PC-3 (cell line): ENCODE measurements at regions not wholly inside any gene's neighbourhood (a gene's known extent, or its start where the extent isn't known, plus 50 kb on each side); places are given as distances from the start of the nearest gene placed in this dataset.

ENCODE experiments used
- ATAC-seq: fragments of 200-7000 bp; cut with Tn5 transposase; 2 replicates; pipeline ENCODE4 v1.9.1; 2020; ENCODE audit warnings: mild to moderate bottlenecking, moderate library complexity
- BruUV-seq: library from RNA; stranded (reverse); fragments of 400-500 nt; replicated peaks from 2 replicates; lab custom pipeline; 2021; lab: Mats Ljungman, UMichigan
- CTCF ChIA-PET: fragments of 300-600 bp; sonication (Branson Sonifier 250); formaldehyde crosslinking; loops from one replicate; lab custom pipeline; 2022; ENCODE audit warnings: antibody characterized with exemption; lab: Charles Lee
- POLR2A ChIA-PET: fragments of 300-600 bp; sonication (Branson Sonifier 250); formaldehyde crosslinking; loops from one replicate; lab custom pipeline; 2022; ENCODE audit warnings: antibody characterized with exemption; ENCODE audit not compliant: unreplicated experiment; lab: Charles Lee
- DNase-seq: peaks from one replicate; pipeline ENCODE4 v3.0.0-alpha.2; 2015
- H2AFZ ChIP-seq: fragments of 300-600 bp; sonication (generic); 2 replicates; pipeline ENCODE4 v1.6.0; 2016; ENCODE audit warnings: antibody characterized with exemption, low read length
- H3F3A ChIP-seq: fragments of 300-600 bp; sonication (generic); one replicate; pipeline ENCODE4 v1.6.0; 2017; ENCODE audit warnings: antibody characterized with exemption, low read length, control low read depth, mild to moderate bottlenecking; ENCODE audit not compliant: unreplicated experiment
- H3K27ac ChIP-seq: fragments of 300-600 bp; sonication (generic); 2 replicates; pipeline ENCODE4 v1.5.1; 2016; ENCODE audit warnings: mild to moderate bottlenecking, low read length
- H3K27me3 ChIP-seq: fragments of 300-600 bp; sonication (generic); 2 replicates; pipeline ENCODE4 v1.6.1; 2016; ENCODE audit warnings: low read length, mixed read lengths
- H3K36me3 ChIP-seq: fragments of 300-600 bp; sonication (generic); 2 replicates; pipeline ENCODE4 v1.6.1; 2016; ENCODE audit warnings: low read depth, mixed run types, low read length, mixed read lengths
- H3K4me1 ChIP-seq: fragments of 300-600 bp; sonication (generic); 2 replicates; pipeline ENCODE4 v1.5.1; 2016; ENCODE audit warnings: low read length; ENCODE audit not compliant: insufficient read depth
- H3K4me2 ChIP-seq: fragments of 300-600 bp; sonication (generic); 2 replicates; pipeline ENCODE4 v1.6.0; 2016; ENCODE audit warnings: low read length
- H3K4me3 ChIP-seq: fragments of 300-600 bp; sonication (generic); 2 replicates; pipeline ENCODE4 v1.5.1; 2016; ENCODE audit warnings: mild to moderate bottlenecking, low read length, mixed read lengths
- H3K79me2 ChIP-seq: fragments of 300-600 bp; sonication (generic); 2 replicates; pipeline ENCODE4 v1.6.1; 2017; ENCODE audit warnings: low read length, mixed read lengths
- H3K9ac ChIP-seq: fragments of 300-600 bp; sonication (generic); 2 replicates; pipeline ENCODE4 v1.6.0; 2016; ENCODE audit warnings: mild to moderate bottlenecking, low read length
- H3K9me2 ChIP-seq: fragments of 300-600 bp; sonication (generic); replicated peaks from 2 replicates; pipeline ENCODE4 v1.6.1; 2016; ENCODE audit warnings: mixed run types, low read length, mixed read lengths
- H3K9me3 ChIP-seq: fragments of 300-600 bp; sonication (generic); 2 replicates; pipeline ENCODE4 v1.6.1; 2016; ENCODE audit warnings: low read length, mixed read lengths
- H4K20me1 ChIP-seq: fragments of 300-600 bp; sonication (generic); 2 replicates; pipeline ENCODE4 v1.6.1; 2016; ENCODE audit warnings: low read length, mixed read lengths
- EZH2 ChIP-seq: fragments of 300-600 bp; sonication (generic); IDR thresholded peaks from one replicate; pipeline ENCODE4 v1.6.1; 2017; ENCODE audit warnings: antibody characterized with exemption, mild to moderate bottlenecking, low read length; ENCODE audit not compliant: unreplicated experiment
- EZH2phosphoT487 ChIP-seq: fragments of 300-600 bp; sonication (generic); IDR thresholded peaks from 2 replicates; pipeline ENCODE4 v1.6.1; 2018; ENCODE audit warnings: mild to moderate bottlenecking, antibody characterized with exemption, low read length, borderline replicate concordance
- intact Hi-C: fragments of 100-400 bp; cut with micrococcal nuclease; formaldehyde crosslinking; loops from 2 replicates; pipeline ENCODE4 v1.9.0; 2023
- TF ChIP-seq, protein P1 (sequence below): fragments of 300-600 bp; sonication (generic); conservative IDR thresholded peaks from 2 replicates; pipeline ENCODE4 v1.5.1; 2017; ENCODE audit warnings: antibody characterized with exemption, low read depth, mild to moderate bottlenecking, low read length

DNA sequence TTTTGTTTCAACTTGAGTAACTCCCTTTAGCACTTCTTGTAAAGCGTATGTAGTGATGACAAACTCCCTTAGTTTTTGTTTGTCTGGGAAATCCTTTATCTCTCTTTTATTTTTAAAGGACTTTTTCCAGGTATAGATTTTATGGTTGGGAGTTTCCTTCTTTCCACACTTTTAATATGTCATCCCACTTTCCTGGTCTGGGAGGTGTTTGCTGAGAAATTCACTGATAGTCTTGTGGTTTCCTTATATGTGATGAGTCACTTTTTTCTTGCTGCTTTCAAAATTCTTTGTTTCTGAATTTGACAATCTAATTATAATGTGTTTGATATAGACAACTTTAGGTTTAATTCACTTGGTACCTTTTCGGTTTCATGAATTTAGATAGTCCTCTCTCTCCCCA lies 353.9 kb downstream of the GPAT3 start:
- Histone ChIP-seq H3K4me3 (no peak overlapping the region; the same call in 1 of the 2 replicates), H3K9ac (no peak overlapping the region), H2AFZ (no peak overlapping the region), H3K9me2 (no peaks in the 10 kb centered on the region), H3K27me3 (no peaks in the 10 kb centered on the region), H3K36me3 (no peaks in the 10 kb centered on the region), H3K4me1 (peaks cover 22% of the 10 kb centered on the region), H3K79me2 (no peaks in the 10 kb centered on the region), H3K9me3 (no peaks in the 10 kb centered on the region), H3K27ac (peak overlapping the region; percentile 53), H4K20me1 (no peaks in the 10 kb centered on the region), H3F3A (no peaks in the 10 kb centered on the region), H3K4me2 (peak overlapping the region; percentile 71)
- no TSS peak for BruUV-seq
- ATAC-seq (peak; percentile 81), DNase-seq (peak; percentile 73)
- intact Hi-C loops: loop anchor here (2.0 kb wide), 1 partner anchor 37 kb away; no protein-coding TSS in a partner anchor
- TF ChIP-seq, protein P1, sequence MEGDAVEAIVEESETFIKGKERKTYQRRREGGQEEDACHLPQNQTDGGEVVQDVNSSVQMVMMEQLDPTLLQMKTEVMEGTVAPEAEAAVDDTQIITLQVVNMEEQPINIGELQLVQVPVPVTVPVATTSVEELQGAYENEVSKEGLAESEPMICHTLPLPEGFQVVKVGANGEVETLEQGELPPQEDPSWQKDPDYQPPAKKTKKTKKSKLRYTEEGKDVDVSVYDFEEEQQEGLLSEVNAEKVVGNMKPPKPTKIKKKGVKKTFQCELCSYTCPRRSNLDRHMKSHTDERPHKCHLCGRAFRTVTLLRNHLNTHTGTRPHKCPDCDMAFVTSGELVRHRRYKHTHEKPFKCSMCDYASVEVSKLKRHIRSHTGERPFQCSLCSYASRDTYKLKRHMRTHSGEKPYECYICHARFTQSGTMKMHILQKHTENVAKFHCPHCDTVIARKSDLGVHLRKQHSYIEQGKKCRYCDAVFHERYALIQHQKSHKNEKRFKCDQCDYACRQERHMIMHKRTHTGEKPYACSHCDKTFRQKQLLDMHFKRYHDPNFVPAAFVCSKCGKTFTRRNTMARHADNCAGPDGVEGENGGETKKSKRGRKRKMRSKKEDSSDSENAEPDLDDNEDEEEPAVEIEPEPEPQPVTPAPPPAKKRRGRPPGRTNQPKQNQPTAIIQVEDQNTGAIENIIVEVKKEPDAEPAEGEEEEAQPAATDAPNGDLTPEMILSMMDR: no peak
- TF ChIP-seq EZH2: no peak
- no peak for TF ChIP-seq EZH2phosphoT487
- CTCF ChIA-PET: no interaction called here
- POLR2A ChIA-PET: interaction anchor here (0.7 kb wide), 1 partner anchor 673 kb away, joined by 5 read pairs; no protein-coding TSS in a partner anchor

GRCh38 chr4:83885256-83886182 lies 349.6 kb downstream of the GPAT3 start:
- TF ChIP-seq EZH2phosphoT487 (no peak), EZH2 (no peak)
- TF ChIP-seq, protein P1: no peak
- no peaks in the 10 kb centered on the region for H3K9me2 ChIP-seq
- DNase-seq (no peak), ATAC-seq (no peak)
- BruUV-seq: no TSS peak
- no peak overlapping the region for H2AFZ ChIP-seq
- H3K27me3 ChIP-seq: no peaks in the 10 kb centered on the region
- H3K36me3 ChIP-seq: no peaks in the 10 kb centered on the region
- intact Hi-C loops: no loop called here
- CTCF ChIA-PET: no interaction called here
- no peaks in the 10 kb centered on the region for H4K20me1 ChIP-seq
- H3K9ac ChIP-seq: no peak overlapping the region
- POLR2A ChIA-PET: no interaction called here
- no peaks in the 10 kb centered on the region for H3F3A ChIP-seq
- peaks cover 15% of the 10 kb centered on the region for H3K4me1 ChIP-seq
- H3K9me3 ChIP-seq: no peaks in the 10 kb centered on the region
- H3K27ac ChIP-seq: no peak overlapping the region
- no peak overlapping the region for H3K4me3 ChIP-seq
- no peak overlapping the region for H3K4me2 ChIP-seq
- no peaks in the 10 kb centered on the region for H3K79me2 ChIP-seq

DNA sequence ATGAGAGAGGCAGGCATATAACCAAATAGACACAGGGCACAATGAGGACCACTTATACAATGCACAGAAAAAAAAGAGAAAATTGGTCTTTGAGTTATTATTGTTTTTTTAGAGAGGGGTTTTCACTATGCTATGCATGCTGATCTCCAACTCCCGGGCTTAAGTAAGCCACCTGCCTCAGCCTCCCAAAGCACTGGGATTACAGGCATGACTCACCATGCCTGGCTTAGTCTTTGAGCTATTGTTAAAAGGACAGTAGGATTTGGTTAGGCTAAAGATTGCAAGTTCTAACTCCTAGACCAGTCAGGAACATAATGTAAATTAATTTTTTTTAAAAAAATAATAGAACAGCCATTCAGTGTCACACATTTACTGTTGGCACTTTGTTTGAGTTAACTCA lies 340.1 kb downstream of the GPAT3 start:
- Histone ChIP-seq H3K27me3 (no peaks in the 10 kb centered on the region), H2AFZ (no peak overlapping the region), H3K79me2 (no peaks in the 10 kb centered on the region), H3K9me2 (no peaks in the 10 kb centered on the region), H3K4me1 (no peaks in the 10 kb centered on the region), H3K4me3 (no peak overlapping the region), H3K36me3 (no peaks in the 10 kb centered on the region), H4K20me1 (no peaks in the 10 kb centered on the region), H3K4me2 (no peak overlapping the region), H3K9ac (no peak overlapping the region), H3K27ac (no peak overlapping the region), H3F3A (no peaks in the 10 kb centered on the region), H3K9me3 (no peaks in the 10 kb centered on the region)
- TF ChIP-seq EZH2 (no peak), EZH2phosphoT487 (no peak)
- TF ChIP-seq, protein P1: no peak
- CTCF ChIA-PET: interaction anchor here (0.5 kb wide), 1 partner anchor 95 kb away, joined by 3 read pairs; no protein-coding TSS in a partner anchor
- BruUV-seq: no TSS peak
- DNase-seq (peak; percentile 17), ATAC-seq (no peak)
- POLR2A ChIA-PET: no interaction called here
- intact Hi-C loops: no loop called here
